HFF-Myc (cell line): ENCODE measurements at regions not wholly inside any gene's neighbourhood (a gene's known extent, or its start where the extent isn't known, plus 50 kb on each side); places are given as distances from the start of the nearest gene placed in this dataset.
"Not testable (repeated sequence)": the region's sequence is repeated elsewhere in the genome, so short reads cannot be mapped to it uniquely, and the experiment has no call there.

Experiments used
- DNase-seq: peaks from one replicate; pipeline ENCODE4 v3.0.0-alpha.2; 2011; ENCODE audit warnings: low read depth; ENCODE audit errors: extremely low read depth
- H3K4me3 ChIP-seq: replicated peaks from 2 replicates; pipeline ENCODE4 v1.5.1; 2011; ENCODE audit warnings: low read depth, mild to moderate bottlenecking, control low read depth, low read length
- CTCF ChIP-seq: IDR thresholded peaks from 2 replicates; pipeline ENCODE4 v1.5.1; 2012; ENCODE audit warnings: mild to moderate bottlenecking, low read depth, low read length, control low read depth; ENCODE audit errors: missing control alignments

- H3K4me3 ChIP-seq = no peak overlapping the region
- TF ChIP-seq CTCF = no peak
- no peak for DNase-seq
Observed at GRCh38 chr2:194289712-194290346, 1367.2 kb upstream of the SLC39A10 start.

DNA sequence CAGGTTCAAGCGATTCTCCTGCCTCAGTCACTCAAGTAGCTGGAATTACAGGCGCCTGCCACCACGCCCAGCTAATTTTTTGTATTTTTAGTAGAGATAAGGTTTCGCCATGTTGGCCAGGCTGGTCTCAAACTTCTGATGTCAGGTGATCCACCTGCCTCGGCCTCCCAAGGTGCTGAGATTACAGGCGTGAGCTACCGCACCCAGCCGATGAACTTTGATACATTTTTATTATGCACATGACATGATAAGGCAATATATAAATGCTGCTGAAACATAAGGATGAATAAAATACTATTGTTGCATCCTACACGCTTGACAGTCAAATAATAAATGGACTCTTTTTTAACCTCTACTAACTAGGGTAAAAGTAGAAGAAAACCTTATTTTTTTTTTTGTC lies 1380.4 kb upstream of the SLC39A10 start:
- not testable (repeated sequence) for H3K4me3 ChIP-seq, DNase-seq

DNA sequence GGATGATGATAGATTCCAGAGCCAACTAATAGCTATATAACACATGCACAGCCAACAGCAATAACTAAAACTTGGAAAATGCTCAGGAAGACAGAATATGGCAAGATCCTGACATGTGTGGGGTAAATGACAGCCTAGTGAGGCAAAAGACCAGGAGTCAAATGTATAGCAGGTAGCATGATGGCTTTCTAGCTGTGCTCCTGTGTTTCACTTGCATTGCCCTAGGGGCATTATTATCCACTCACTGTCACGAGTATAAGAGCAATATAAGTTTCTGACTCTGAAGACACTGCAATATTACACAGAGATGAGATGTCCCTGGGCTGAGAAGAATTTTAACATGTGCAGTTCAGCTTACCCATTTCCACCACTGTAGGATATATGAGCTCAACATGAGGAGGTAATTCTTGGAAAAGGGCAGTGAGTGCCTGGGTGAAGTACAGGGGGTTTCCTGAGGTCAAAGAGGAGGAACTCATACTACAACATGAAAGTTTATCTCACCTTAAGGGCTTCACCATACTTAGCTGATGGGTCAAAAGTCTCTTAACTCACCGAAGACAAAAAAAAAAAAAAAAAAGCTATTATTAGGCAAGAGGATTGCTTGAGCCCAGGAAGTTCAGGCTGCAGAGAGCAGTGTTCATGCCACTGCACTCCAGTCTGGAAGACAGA lies 1385.6 kb upstream of the SLC39A10 start:
- no peak overlapping the region for H3K4me3 ChIP-seq
- no peak for DNase-seq
- no peak for TF ChIP-seq CTCF

DNA sequence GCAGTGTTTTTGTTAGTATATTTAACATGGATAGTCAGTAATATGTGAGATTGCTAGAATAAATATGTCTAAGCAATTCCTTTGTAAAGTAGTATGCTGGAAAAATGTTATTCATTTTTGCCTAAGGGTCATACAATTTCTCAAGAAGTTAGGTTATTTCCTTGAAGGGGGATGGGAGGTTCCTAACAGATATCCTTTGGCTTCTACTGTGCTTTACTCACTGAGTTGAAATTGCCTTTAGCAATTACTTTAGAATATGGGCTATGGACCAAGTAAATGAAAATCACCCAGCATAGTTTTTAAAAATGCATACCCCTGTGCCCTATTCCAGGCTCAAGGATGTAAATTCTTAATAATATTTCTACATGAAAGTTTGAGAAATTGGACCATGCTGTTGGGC lies 1386.4 kb upstream of the SLC39A10 start:
- DNase-seq = no peak
- no peak overlapping the region for H3K4me3 ChIP-seq
- TF ChIP-seq CTCF = no peak

GRCh38 chr2:194264586-194264985 lies 1392.4 kb upstream of the SLC39A10 start:
- no peak for DNase-seq
- H3K4me3 ChIP-seq = no peak overlapping the region
- TF ChIP-seq CTCF = no peak

DNA sequence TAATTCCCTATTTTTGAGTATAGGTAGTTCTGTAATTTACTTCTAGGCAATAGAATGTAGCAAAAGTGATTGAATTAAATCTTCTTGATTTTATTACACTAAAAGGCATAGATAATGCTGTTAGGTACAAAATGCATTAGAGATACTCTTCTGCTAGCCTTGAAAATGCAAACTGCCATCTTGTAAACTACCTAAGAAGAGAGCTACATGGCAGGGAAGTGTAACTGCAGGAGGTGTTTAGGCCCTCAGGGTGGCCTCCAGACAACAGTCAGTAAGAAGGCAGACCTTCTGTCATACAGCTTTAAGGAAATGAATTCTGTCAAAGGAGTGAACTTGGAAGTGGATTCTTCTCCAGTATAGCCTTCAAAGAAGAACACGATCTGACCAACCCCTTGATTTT lies 1396.8 kb upstream of the SLC39A10 start:
- no peak for TF ChIP-seq CTCF
- no peak overlapping the region for H3K4me3 ChIP-seq
- no peak for DNase-seq

GRCh38 chr2:194257095-194257494 lies 1399.9 kb upstream of the SLC39A10 start:
- H3K4me3 ChIP-seq = no peak overlapping the region
- DNase-seq = no peak
- no peak for TF ChIP-seq CTCF
